GM23338 (cell line): ENCODE measurements at regions not wholly inside any gene's neighbourhood (a gene's known extent, or its start where the extent isn't known, plus 50 kb on each side); places are given as distances from the start of the nearest gene placed in this dataset.
A peak's percentile ranks its signal among the peaks of the same experiment; 100 is the strongest.

Source experiments
- ATAC-seq: fragments of 200-7000 bp; cut with Tn5 transposase; 3 replicates; pipeline ENCODE4 v1.9.1; 2020
- DNase-seq: peaks from one replicate; pipeline ENCODE4 v3.0.0-alpha.2; 2015; ENCODE audit warnings: low spot score
- H2AFZ ChIP-seq: fragments of 200-600 bp; sonication (generic); 2 replicates; pipeline ENCODE4 v1.8.0; 2016; ENCODE audit warnings: antibody characterized with exemption, mild to moderate bottlenecking, moderate library complexity
- H3F3A ChIP-seq: fragments of 200-600 bp; sonication (generic); replicated peaks from 2 replicates; pipeline ENCODE4 v1.8.0; 2017; ENCODE audit warnings: antibody characterized with exemption, mixed run types, low read depth
- H3K27ac ChIP-seq: fragments of 200-600 bp; sonication (generic); 2 replicates; pipeline ENCODE4 v1.6.1; 2016; ENCODE audit warnings: low read depth
- H3K27me3 ChIP-seq: fragments of 200-600 bp; sonication (generic); 2 replicates; pipeline ENCODE4 v1.8.0; 2016; ENCODE audit warnings: mild to moderate bottlenecking, mixed run types, moderate library complexity; ENCODE audit not compliant: insufficient read depth
- H3K36me3 ChIP-seq: fragments of 200-600 bp; sonication (generic); 2 replicates; pipeline ENCODE4 v1.8.0; 2016; ENCODE audit warnings: mild to moderate bottlenecking; ENCODE audit not compliant: insufficient read depth
- H3K4me1 ChIP-seq: fragments of 200-600 bp; sonication (generic); 2 replicates; pipeline ENCODE4 v1.8.0; 2016; ENCODE audit warnings: mild to moderate bottlenecking, moderate library complexity; ENCODE audit not compliant: insufficient read depth
- H3K4me2 ChIP-seq: fragments of 200-600 bp; sonication (generic); 2 replicates; pipeline ENCODE4 v1.7.1; 2017; ENCODE audit warnings: mixed run types
- H3K4me3 ChIP-seq: fragments of 200-600 bp; sonication (generic); 2 replicates; pipeline ENCODE4 v1.6.1; 2016; ENCODE audit warnings: mixed run types
- H3K79me2 ChIP-seq: fragments of 200-600 bp; sonication (generic); replicated peaks from 2 replicates; pipeline ENCODE4 v1.8.0; 2017; ENCODE audit warnings: mild to moderate bottlenecking; ENCODE audit not compliant: insufficient read depth
- H3K9me2 ChIP-seq: fragments of 200-600 bp; sonication (generic); 2 replicates; pipeline ENCODE4 v1.8.0; 2017; ENCODE audit not compliant: insufficient read depth
- H4K20me1 ChIP-seq: fragments of 200-600 bp; sonication (generic); replicated peaks from 2 replicates; pipeline ENCODE4 v1.8.0; 2017; ENCODE audit warnings: mild to moderate bottlenecking; ENCODE audit not compliant: insufficient read depth
- H3K27ac Mint-ChIP-seq: 2 replicates; pipeline ENCODE4 v1.8.0; 2020; ENCODE audit warnings: inconsistent platforms, mild to moderate bottlenecking, moderate library complexity, mixed read lengths
- H3K27me3 Mint-ChIP-seq: 3 replicates; pipeline ENCODE4 v1.8.0; 2022; ENCODE audit warnings: low read depth, mild to moderate bottlenecking, moderate library complexity, mixed read lengths, inconsistent platforms; ENCODE audit not compliant: insufficient read depth, poor library complexity
- H3K36me3 Mint-ChIP-seq: 3 replicates; pipeline ENCODE4 v1.8.0; 2021; ENCODE audit warnings: low read depth, mild to moderate bottlenecking, inconsistent platforms, moderate library complexity, mixed read lengths
- H3K4me1 Mint-ChIP-seq: 3 replicates; pipeline ENCODE4 v1.8.0; 2020; ENCODE audit warnings: mild to moderate bottlenecking, inconsistent platforms, mixed read lengths
- H3K4me3 Mint-ChIP-seq: 3 replicates; pipeline ENCODE4 v1.8.0; 2021; ENCODE audit warnings: moderate library complexity, mild to moderate bottlenecking, inconsistent platforms, mixed read lengths
- H3K9me3 Mint-ChIP-seq: 3 replicates; pipeline ENCODE4 v1.8.0; 2020; ENCODE audit warnings: moderate library complexity, mild to moderate bottlenecking, inconsistent platforms, mixed read lengths
- EZH2phosphoT487 ChIP-seq: fragments of 200-600 bp; sonication (generic); IDR thresholded peaks from one replicate; pipeline ENCODE4 v1.8.1; 2018; ENCODE audit warnings: antibody characterized with exemption; ENCODE audit not compliant: unreplicated experiment
- JUNB ChIP-seq: IDR thresholded peaks from one replicate; pipeline ENCODE4 v1.6.1; 2016; ENCODE audit warnings: antibody characterized with exemption; ENCODE audit not compliant: unreplicated experiment
- POLR2AphosphoS5 ChIP-seq: IDR thresholded peaks from 2 replicates; pipeline ENCODE4 v1.6.1; 2016; ENCODE audit warnings: antibody characterized with exemption, low read depth
- STAT1 ChIP-seq: IDR thresholded peaks from one replicate; pipeline ENCODE4 v1.6.1; 2016; ENCODE audit warnings: antibody characterized with exemption; ENCODE audit not compliant: unreplicated experiment
- ZNF114 ChIP-seq: fragments of 250-450 bp; sonication (Bioruptor Pico); IDR thresholded peaks from 2 replicates; pipeline ENCODE4 v1.5.0; 2020; ENCODE audit warnings: mild to moderate bottlenecking, moderate library complexity
- ZNF331 ChIP-seq: fragments of 250-450 bp; sonication (Bioruptor Pico); IDR thresholded peaks from 2 replicates; pipeline ENCODE4 v1.5.0; 2020; ENCODE audit warnings: low read depth, mild to moderate bottlenecking, moderate library complexity
- TF ChIP-seq, protein P1 (sequence below): IDR thresholded peaks from 2 replicates; pipeline ENCODE4 v1.6.1; 2016; ENCODE audit warnings: antibody characterized with exemption
- TF ChIP-seq, protein P2 (sequence below): fragments of 250-450 bp; sonication (Bioruptor Pico); IDR thresholded peaks from 2 replicates; pipeline ENCODE4 v1.5.0; 2020; ENCODE audit warnings: mild to moderate bottlenecking, moderate library complexity
- TF ChIP-seq, protein P3 (sequence below): IDR thresholded peaks from one replicate; pipeline ENCODE4 v1.6.1; 2018; ENCODE audit warnings: antibody characterized with exemption; ENCODE audit not compliant: unreplicated experiment

GRCh38 chr20:53801609-53802370, 208.2 kb upstream of the ZNF217 start:
- Histone ChIP-seq H3K27me3 (no peaks in the 10 kb centered on the region), H3K79me2 (no peaks in the 10 kb centered on the region), H3K27ac (no peak overlapping the region), H2AFZ (0 out of 2 replicates have a peak overlapping the region, but pooled peaks have one; percentile 28), H3K36me3 (no peaks in the 10 kb centered on the region), H4K20me1 (no peaks in the 10 kb centered on the region), H3K4me1 (peaks cover 1% of the 10 kb centered on the region), H3K4me3 (no peak overlapping the region), H3K4me2 (no peak overlapping the region), H3K9me2 (no peaks in the 10 kb centered on the region), H3F3A (no peaks in the 10 kb centered on the region)
- peaks cover 3% of the 10 kb centered on the region for H3K27me3 Mint-ChIP-seq
- ATAC-seq = no peak
- no peak for DNase-seq
- H3K9me3 Mint-ChIP-seq = no peaks in the 10 kb centered on the region
- peaks cover 3% of the 10 kb centered on the region; the same call in 2 of the 3 replicates for H3K4me1 Mint-ChIP-seq
- H3K36me3 Mint-ChIP-seq = no peaks in the 10 kb centered on the region
- TF ChIP-seq, protein P1, sequence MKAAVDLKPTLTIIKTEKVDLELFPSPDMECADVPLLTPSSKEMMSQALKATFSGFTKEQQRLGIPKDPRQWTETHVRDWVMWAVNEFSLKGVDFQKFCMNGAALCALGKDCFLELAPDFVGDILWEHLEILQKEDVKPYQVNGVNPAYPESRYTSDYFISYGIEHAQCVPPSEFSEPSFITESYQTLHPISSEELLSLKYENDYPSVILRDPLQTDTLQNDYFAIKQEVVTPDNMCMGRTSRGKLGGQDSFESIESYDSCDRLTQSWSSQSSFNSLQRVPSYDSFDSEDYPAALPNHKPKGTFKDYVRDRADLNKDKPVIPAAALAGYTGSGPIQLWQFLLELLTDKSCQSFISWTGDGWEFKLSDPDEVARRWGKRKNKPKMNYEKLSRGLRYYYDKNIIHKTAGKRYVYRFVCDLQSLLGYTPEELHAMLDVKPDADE = no peak
- no peak for TF ChIP-seq EZH2phosphoT487
- TF ChIP-seq POLR2AphosphoS5 = no peak
- TF ChIP-seq ZNF114 (CRISPR knock-in tag) = no peak
- H3K27ac Mint-ChIP-seq = no peak overlapping the region
- no peak overlapping the region for H3K4me3 Mint-ChIP-seq

DNA sequence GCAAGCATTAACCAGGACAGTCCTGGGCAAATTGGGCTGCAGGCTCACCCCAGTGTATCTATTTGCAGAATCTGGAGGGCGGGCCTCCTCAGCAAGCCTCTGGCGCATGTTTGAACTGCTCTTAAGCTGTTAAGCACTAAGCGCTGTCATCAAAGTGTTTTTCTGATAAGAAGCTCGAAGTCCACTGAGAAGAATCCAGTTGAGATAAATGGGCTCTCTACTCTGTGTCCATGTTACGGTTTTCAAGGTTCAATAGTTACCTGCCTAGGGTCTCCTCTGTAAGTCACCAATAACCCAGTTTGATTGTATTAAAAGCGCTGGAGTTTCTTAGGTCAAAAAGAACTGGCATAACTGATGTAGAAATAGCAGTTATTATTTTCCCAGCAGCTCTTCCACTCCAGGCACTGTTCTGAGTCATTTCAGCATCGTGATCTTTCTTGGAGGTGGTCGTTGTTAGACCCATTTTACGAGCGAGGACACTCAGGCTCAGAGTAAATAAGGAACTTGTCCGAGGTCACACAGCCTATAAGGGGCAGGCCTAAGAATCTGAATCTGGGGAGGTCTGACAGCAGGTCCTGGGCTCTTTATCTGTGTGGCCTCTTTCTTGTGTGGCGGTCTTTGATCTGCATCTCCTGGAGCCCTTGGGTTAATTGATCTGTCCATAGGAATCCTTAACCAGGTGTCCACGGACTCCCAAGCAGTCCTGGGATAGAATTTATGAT, 207.4 kb upstream of the ZNF217 start:
- Histone ChIP-seq H4K20me1 (no peaks in the 10 kb centered on the region), H3K27ac (no peak overlapping the region), H3K4me3 (no peak overlapping the region), H3F3A (no peaks in the 10 kb centered on the region), H3K9me2 (no peaks in the 10 kb centered on the region), H3K79me2 (no peaks in the 10 kb centered on the region), H3K36me3 (no peaks in the 10 kb centered on the region), H3K4me1 (no peaks in the 10 kb centered on the region), H3K4me2 (no peak overlapping the region), H2AFZ (peak overlapping the region; percentile 52), H3K27me3 (no peaks in the 10 kb centered on the region)
- Mint-ChIP-seq H3K27ac (no peak overlapping the region), H3K4me3 (no peak overlapping the region), H3K9me3 (no peaks in the 10 kb centered on the region), H3K36me3 (no peaks in the 10 kb centered on the region), H3K4me1 (no peaks in the 10 kb centered on the region), H3K27me3 (peaks cover 3% of the 10 kb centered on the region)
- DNase-seq = no peak
- no peak for ATAC-seq
- TF ChIP-seq, protein P2, sequence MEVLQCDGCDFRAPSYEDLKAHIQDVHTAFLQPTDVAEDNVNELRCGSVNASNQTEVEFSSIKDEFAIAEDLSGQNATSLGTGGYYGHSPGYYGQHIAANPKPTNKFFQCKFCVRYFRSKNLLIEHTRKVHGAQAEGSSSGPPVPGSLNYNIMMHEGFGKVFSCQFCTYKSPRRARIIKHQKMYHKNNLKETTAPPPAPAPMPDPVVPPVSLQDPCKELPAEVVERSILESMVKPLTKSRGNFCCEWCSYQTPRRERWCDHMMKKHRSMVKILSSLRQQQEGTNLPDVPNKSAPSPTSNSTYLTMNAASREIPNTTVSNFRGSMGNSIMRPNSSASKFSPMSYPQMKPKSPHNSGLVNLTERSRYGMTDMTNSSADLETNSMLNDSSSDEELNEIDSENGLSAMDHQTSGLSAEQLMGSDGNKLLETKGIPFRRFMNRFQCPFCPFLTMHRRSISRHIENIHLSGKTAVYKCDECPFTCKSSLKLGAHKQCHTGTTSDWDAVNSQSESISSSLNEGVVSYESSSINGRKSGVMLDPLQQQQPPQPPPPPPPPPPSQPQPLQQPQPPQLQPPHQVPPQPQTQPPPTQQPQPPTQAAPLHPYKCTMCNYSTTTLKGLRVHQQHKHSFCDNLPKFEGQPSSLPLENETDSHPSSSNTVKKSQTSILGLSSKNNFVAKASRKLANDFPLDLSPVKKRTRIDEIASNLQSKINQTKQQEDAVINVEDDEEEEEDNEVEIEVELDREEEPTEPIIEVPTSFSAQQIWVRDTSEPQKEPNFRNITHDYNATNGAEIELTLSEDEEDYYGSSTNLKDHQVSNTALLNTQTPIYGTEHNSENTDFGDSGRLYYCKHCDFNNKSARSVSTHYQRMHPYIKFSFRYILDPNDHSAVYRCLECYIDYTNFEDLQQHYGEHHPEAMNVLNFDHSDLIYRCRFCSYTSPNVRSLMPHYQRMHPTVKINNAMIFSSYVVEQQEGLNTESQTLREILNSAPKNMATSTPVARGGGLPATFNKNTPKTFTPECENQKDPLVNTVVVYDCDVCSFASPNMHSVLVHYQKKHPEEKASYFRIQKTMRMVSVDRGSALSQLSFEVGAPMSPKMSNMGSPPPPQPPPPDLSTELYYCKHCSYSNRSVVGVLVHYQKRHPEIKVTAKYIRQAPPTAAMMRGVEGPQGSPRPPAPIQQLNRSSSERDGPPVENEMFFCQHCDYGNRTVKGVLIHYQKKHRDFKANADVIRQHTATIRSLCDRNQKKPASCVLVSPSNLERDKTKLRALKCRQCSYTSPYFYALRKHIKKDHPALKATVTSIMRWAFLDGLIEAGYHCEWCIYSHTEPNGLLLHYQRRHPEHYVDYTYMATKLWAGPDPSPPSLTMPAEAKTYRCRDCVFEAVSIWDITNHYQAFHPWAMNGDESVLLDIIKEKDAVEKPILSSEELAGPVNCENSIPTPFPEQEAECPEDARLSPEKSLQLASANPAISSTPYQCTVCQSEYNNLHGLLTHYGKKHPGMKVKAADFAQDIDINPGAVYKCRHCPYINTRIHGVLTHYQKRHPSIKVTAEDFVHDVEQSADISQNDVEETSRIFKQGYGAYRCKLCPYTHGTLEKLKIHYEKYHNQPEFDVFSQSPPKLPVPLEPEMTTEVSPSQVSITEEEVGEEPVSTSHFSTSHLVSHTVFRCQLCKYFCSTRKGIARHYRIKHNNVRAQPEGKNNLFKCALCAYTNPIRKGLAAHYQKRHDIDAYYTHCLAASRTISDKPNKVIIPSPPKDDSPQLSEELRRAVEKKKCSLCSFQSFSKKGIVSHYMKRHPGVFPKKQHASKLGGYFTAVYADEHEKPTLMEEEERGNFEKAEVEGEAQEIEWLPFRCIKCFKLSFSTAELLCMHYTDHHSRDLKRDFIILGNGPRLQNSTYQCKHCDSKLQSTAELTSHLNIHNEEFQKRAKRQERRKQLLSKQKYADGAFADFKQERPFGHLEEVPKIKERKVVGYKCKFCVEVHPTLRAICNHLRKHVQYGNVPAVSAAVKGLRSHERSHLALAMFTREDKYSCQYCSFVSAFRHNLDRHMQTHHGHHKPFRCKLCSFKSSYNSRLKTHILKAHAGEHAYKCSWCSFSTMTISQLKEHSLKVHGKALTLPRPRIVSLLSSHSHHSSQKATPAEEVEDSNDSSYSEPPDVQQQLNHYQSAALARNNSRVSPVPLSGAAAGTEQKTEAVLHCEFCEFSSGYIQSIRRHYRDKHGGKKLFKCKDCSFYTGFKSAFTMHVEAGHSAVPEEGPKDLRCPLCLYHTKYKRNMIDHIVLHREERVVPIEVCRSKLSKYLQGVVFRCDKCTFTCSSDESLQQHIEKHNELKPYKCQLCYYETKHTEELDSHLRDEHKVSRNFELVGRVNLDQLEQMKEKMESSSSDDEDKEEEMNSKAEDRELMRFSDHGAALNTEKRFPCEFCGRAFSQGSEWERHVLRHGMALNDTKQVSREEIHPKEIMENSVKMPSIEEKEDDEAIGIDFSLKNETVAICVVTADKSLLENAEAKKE (CRISPR knock-in tag) = no peak
- TF ChIP-seq JUNB = no peak
- TF ChIP-seq, protein P3, sequence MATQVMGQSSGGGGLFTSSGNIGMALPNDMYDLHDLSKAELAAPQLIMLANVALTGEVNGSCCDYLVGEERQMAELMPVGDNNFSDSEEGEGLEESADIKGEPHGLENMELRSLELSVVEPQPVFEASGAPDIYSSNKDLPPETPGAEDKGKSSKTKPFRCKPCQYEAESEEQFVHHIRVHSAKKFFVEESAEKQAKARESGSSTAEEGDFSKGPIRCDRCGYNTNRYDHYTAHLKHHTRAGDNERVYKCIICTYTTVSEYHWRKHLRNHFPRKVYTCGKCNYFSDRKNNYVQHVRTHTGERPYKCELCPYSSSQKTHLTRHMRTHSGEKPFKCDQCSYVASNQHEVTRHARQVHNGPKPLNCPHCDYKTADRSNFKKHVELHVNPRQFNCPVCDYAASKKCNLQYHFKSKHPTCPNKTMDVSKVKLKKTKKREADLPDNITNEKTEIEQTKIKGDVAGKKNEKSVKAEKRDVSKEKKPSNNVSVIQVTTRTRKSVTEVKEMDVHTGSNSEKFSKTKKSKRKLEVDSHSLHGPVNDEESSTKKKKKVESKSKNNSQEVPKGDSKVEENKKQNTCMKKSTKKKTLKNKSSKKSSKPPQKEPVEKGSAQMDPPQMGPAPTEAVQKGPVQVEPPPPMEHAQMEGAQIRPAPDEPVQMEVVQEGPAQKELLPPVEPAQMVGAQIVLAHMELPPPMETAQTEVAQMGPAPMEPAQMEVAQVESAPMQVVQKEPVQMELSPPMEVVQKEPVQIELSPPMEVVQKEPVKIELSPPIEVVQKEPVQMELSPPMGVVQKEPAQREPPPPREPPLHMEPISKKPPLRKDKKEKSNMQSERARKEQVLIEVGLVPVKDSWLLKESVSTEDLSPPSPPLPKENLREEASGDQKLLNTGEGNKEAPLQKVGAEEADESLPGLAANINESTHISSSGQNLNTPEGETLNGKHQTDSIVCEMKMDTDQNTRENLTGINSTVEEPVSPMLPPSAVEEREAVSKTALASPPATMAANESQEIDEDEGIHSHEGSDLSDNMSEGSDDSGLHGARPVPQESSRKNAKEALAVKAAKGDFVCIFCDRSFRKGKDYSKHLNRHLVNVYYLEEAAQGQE = no peak
- no peak for TF ChIP-seq ZNF114 (CRISPR knock-in tag)
- TF ChIP-seq EZH2phosphoT487 = no peak
- no peak for TF ChIP-seq STAT1
- no peak for TF ChIP-seq ZNF331
- TF ChIP-seq POLR2AphosphoS5 = no peak
